RWPE1 (cell line): ENCODE measurements at regions not wholly inside any gene's neighbourhood (a gene's known extent, or its start where the extent isn't known, plus 50 kb on each side); places are given as distances from the start of the nearest gene placed in this dataset.

Experiments
- CTCF ChIA-PET: fragments of 350-600 bp; sonication (Branson Sonifier 250); formaldehyde crosslinking; extraction: SDS; loops from one replicate; lab custom pipeline; 2021; lab: Yijun Ruan, JAX
- POLR2A ChIA-PET: fragments of 400-600 bp; formaldehyde crosslinking; extraction: SDS; loops from one replicate; lab custom pipeline; 2020; ENCODE audit warnings: antibody characterized with exemption; ENCODE audit not compliant: low non-redundant PET; lab: Yijun Ruan, JAX
- DNase-seq: peaks from one replicate; pipeline ENCODE4 v3.0.0; 2012; ENCODE audit warnings: low spot score
- H3K27ac ChIP-seq: fragments of 450-650 bp; 2 replicates; pipeline ENCODE4 v1.5.1; 2017
- CTCF ChIP-seq: fragments of 450-650 bp; conservative IDR thresholded peaks from 2 replicates; pipeline ENCODE4 v1.5.1; 2017; ENCODE audit warnings: low read depth, mild to moderate bottlenecking

DNA sequence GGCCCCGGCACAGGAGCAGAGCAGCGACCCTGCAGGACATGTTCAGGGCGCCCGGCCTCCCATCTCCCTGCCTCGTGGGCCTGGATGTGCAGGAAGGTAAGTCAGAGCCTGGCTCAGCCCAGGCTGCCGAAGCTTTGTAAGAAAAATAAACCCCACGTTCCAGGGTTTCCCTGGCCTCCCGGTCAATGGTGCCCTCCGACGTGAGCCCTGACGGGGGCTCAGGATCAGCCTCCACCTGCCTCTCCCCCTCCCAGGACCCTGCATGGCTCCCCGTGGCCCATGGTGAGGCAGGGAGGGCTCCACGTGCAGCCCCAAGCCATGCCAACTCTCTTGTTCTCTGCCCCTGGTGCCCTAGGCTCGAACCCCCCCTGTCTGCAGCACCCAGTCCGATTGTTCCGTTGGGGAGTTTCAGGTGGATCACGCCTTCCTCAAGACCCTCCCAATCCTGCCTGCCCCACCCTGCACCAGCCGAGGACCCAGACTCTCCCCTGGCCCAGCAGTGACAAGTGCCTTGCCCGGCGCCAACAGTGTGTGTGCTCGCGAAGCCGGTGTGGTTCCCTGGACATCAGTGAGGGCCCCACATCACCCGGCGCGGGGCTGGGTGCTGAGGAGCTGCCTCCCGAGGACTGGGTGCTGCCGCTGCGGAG is 73.2 kb downstream of the PDGFA start:
- no peak for DNase-seq
- CTCF ChIA-PET = no interaction called here
- POLR2A ChIA-PET = no interaction called here
- TF ChIP-seq CTCF = no peak
- H3K27ac ChIP-seq = no peak overlapping the region
